DMS79 (cell line): ENCODE measurements at regions not wholly inside any gene's neighbourhood (a gene's known extent, or its start where the extent isn't known, plus 50 kb on each side); places are given as distances from the start of the nearest gene placed in this dataset.

Source experiments
- DNase-seq: peaks from one replicate; lab custom pipeline; 2025; lab: John Stamatoyannopoulos, UW

DNA sequence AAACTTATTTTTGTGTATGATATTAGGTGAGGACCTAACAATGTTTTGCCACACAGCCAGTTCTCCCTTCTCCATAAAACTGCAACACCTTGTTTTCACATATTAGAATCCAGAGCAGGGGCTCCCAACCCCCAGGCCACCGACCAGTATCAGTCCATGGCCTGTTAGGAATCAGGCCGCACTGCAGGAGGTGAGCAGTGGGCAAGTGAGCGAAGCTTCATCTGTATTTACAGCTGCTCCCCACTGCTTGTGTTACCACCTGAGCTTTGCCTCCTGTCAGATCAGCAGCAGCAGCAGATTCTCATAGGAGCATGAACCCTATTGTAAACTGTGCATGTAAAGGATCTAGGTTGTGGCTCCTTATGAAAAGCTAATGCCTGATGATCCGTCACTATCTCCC, 185.9 kb upstream of the NSMCE3 start:
- DNase-seq, result no peak

DNA sequence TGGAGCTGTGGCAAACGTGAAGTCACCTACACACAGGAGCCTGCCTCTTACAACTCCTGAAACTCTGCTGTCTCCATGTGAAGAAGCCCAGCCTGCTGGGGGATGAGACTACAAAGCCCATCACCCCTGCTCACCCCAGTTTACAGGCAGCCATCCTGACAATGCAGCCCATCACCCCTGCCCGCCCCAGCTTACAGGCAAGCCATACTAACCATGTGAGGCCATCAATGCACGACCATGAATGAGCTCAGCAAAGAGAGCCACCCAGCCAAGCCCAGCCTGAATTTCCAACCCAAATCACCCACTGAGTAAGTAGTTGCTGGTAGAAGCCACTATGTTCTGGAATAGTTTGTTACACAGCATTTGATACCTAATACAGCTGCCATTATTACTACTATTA, 185.4 kb upstream of the NSMCE3 start:
- DNase-seq, result no peak

DNA sequence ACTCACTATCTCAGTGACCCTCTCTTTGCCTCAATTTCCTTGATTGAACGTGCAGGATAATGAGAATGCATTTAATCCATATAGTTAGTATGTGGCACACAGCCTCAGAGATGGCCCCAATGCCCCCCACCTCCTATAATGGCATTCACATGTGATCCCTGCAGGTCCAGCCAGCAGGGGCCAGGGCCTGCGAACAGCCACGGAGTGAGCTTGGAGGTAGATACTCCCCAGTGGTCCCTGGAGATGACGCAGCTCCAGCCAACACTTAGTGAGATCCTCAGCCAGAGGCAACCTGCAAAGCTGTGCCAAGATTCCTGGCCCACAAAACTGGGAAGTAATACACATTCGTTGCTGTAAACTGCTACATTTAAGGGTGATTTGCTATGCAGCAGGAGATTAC, 184.9 kb upstream of the NSMCE3 start:
- DNase-seq, result no peak

DNA sequence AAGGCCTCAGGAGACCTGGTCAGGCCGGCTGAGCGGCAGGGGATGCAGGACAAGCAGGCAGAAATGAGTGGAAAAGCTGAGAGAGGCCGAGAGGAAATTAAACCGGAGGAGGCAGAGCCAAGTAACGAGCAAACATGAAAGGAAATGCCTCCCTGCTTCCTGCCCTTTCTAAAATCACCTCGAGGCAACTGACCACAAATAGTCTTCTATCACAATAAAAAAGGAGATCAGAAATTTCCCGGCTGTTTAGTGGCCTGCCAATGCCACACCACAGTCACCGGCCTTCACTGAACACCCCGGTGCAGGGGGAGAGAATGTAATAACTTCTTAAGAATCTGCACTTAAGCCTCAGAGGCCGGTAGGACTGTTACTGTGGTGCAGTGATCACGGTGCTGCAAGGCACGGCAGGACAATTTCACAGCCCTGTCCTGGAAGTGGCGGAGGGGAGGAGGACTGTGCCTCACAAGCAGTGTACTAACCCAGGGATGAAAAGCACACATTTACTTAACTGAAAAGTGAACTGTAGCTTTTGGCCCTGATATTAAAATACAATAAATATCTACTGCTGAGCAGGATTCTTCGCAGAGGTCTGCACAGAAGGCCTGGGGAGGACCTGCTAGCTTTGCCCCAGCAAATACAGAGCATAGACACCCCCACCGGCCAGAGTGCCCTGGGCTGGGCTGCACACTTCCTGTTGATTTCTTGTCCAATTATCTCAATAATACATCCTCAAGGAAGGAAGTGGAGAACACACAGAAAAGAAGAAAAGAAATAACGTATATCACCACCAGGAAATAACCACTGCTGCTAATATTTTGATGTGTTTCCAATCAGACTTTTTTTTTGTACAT, 183.5 kb upstream of the NSMCE3 start:
- DNase-seq, result no peak

DNA sequence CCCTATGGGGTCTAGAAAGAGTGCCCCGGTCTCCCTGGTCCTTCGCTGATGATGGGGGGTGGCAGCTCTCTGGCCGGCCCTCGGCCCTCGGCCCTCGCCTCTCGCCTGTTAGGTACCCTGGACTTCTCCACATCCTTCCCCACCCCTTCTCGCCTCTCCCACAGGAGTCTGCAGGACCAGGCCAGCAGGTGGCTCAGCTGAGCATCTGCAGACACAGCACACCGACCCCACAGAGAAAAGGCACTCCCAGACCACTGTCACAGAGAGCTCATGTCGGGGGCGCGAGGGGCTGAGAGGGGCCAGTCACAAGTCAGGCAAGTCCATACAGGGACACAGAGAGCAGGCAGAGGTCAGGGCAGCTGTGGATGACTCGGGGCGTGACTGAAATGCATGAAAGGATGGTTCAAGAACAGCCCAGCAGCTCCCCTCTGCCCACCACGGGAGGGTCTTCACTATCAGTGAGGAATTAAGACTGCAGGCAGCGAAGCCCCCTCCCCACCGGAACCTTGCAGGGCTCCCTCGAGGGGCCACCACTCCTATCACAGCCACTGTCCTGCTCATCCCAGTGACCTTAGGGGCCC, 181.7 kb upstream of the NSMCE3 start:
- no peak for DNase-seq

DNA sequence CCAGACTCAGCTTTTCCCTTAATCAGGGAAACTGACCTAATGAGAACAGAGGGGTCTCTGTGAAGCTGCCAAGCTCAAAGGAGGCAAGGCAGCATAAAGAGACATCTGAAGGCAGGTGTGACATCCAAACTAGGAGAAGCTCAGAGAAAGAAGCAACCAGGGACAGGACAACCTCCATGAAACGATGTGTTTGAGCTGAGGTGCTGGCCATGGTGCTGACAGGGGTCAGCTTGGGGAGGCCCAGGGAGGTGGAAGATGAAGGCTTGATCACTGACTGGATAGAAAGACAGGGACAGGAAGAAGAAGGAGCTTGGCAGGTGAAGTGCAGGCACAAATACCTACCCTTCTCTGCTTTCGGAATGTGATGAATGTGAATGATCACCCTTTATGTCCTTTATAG, 179.5 kb upstream of the NSMCE3 start:
- no peak for DNase-seq

DNA sequence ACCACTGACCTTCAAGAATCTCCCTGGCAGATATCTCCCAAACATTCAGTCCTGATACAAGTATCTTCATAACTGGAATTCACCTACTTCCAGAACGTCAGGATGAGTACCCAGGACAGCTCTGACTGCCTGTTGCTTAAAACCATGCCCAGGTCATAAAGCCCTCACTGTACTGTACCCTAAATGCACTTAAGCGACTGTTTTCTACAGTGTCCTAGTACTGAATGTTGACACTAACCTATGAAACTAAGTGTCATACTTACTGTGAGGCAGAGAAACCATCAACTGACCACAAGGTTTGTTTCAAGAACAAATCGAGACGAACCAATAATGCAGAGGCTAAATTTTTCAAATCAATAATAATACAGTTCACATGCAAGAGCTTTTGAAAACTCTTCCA, 178.7 kb upstream of the NSMCE3 start:
- DNase-seq, result no peak

DNA sequence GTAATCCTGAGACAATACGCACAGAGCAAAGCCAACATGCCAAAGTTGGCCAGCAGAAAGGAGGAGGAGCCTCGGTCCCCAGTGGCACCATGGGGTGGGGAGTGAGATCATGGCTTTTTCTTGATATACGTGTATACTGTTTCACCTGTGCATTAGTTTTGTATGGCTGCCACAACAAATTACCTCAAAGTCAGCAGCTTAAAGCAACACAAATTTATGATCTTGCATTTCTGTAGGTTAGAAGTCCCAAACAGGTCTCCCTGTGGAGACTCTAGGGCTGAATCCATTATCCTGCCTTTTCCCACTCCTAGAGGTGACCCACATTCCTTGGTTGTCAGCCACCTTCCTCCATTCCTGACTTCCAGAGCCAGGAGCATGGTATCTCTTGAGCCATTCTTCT, 176.9 kb upstream of the NSMCE3 start:
- no peak for DNase-seq

DNA sequence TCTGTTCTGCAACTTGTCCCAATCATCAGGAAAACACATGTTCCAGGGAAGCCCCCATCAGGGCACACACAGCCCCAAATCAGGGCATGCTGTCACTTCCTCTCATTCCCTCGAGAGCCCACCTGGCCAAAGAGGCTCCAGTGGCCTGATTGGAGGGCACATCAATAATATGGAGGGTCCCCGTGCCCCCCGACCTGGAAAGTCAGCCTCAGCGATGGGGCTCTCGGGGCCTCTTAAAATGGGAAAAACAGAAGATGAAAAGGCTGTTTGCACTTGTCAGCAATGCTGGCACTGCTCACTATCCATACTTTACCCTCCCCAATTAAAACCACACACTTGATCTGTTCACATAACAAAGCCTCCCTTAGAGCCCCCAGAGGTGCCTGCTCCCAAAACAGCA, 172.9 kb upstream of the NSMCE3 start:
- DNase-seq, result no peak

DNA sequence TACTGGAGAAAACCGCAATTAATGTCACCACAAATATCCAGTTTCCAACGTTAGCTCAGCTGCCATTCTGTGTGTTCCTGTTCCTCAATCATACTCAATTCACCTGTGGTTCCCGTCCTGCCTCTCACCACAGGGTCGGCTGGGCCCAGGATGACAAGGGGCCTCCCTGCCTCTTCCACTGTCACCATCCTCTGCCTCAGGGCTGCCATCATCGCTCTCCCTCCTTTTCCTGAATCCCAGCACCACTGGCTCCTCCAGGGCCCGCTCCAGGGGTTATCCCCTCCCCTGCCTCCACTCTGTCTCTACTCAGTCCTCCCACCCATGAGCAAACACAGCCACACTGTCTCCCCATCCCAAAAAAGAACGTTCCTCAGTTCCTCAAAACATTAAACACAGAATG, 170.9 kb upstream of the NSMCE3 start:
- DNase-seq, result no peak

DNA sequence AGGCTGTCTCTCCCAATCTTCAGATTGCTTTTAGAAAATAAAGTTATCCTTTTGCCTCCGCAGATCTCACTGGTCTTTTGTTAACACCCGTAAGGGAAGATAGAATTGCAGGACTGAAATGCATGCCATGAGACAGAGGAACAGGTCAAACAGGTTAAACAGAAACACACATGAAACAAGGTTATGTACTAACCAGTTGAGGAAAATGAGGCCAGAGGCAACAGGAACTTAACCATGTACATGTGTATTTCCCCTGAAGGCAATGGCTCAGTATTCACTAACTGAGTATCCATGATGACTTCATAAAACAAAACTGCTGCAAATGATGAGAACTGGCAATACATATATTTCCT, 169.1 kb upstream of the NSMCE3 start:
- no peak for DNase-seq

DNA sequence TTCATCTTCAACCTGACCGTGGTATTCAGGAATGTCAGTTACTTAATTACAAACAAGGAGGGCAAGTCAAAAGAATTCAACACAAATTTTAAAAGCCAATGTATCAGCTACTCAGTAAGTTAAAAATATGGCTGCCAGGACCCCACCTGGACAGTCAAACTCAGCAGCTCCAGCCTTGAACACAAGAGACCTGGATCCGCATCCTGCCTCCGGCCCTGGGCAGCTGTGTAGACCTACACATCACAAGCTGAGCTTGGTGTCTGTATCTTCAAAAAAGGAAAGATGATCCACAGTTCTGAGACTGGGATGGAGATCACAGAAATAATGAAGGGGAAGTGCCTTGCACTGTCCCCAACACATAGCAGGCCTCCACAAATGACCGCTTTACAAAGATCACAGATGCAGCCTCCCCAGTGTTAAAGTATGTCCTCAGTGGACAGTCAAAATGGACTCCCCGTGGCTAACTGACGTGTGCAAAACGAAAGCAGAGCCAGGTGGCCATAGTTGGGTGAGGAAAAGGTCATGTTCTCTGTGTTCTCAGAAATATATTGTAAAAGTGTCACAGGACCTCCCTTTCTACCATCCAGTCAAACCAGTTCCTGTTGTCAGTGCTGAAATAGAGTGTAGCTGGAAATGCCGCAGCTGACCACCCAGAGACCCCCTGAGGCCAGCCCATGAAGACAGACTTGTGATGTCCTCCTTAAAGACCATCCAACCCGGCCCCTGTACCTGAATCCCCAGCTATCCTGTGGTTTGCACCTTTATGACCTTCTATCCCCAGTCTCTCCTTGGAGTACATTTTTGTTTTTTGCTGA, 168.5 kb upstream of the NSMCE3 start:
- DNase-seq, result no peak

DNA sequence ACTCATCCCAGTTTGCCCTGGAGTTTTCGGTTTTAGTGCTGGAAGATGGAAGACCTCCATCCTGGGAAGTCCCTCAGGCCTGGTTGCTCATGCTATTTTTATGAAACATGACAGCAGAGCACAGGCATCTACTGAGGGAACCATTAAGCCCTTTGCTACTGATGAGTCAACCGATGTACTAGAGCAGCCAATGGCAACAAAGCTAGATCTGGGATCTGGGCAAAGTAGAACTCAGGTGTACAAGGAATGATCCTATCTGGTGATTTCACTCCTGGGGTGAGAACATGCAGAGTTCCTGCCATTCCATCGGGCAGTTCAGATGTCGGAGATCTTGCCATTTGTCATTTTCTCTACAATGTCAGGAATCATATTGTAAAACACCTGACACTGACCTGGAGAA, 166.2 kb upstream of the NSMCE3 start:
- no peak for DNase-seq

DNA sequence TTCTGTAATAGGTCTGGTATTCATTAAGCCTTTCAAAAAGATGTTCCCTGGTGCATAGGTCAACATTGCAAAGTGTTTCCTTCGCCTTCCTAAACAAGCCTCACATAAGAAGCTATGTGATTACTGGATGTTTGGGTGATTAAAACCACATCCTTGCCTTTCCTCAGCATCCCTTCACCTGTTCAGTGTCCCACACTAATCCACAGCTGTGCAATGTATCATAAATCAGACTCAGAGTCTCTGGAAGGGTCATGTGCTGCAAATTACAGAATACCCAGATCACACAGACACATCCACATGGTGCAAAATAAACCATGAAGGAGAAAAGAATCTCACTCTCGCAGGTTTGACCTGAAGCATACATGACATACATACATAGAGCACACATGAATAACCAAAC, 164.7 kb upstream of the NSMCE3 start:
- DNase-seq, result no peak

DNA sequence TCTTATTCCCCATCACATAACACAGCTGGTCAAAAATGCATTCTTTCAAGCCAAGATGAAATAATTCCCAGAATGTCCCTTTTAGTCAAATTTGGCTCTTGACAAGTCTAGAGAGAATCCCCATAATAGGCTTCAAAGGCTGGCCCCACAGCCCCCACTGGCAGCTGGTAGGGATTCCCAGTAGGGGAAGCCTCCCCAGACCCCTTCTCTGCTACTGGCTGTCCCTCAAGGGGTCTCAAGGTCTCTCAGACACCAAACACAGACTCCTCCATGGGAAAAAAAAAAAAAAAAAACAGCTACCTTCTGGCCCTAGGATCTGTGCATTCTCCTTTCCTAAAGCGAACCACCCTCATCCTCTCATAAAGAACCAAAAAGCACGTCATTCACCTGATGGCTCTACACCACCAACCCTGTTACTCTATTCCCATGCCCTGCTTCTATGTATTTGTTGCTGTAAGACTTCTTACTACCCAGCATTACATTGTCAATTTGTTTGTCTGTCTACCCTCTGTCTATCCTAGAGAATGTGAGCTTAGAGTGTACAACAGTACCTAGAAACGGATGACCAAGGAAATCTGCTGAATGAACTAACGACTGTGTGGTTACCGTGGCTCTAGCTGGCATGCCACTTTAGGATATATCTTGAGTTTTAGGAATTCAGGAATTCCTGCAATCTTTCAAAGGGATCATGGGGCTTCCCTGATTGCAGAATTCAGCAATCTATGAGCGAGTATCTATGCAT, 164.1 kb upstream of the NSMCE3 start:
- DNase-seq, result no peak

DNA sequence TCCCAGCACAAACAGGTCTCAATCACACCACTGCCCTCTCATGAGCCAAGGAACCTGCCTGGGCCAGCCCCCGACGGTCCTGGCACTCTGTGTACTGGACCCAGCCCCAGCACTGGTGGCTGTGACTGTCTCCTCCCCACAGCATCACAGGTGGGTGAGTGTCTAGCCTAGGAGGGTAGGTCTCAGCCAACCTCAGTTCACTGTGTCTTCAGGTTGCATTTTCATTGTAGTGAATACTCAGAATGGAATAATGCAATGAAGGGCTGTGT, 163.4 kb upstream of the NSMCE3 start:
- DNase-seq, result no peak

DNA sequence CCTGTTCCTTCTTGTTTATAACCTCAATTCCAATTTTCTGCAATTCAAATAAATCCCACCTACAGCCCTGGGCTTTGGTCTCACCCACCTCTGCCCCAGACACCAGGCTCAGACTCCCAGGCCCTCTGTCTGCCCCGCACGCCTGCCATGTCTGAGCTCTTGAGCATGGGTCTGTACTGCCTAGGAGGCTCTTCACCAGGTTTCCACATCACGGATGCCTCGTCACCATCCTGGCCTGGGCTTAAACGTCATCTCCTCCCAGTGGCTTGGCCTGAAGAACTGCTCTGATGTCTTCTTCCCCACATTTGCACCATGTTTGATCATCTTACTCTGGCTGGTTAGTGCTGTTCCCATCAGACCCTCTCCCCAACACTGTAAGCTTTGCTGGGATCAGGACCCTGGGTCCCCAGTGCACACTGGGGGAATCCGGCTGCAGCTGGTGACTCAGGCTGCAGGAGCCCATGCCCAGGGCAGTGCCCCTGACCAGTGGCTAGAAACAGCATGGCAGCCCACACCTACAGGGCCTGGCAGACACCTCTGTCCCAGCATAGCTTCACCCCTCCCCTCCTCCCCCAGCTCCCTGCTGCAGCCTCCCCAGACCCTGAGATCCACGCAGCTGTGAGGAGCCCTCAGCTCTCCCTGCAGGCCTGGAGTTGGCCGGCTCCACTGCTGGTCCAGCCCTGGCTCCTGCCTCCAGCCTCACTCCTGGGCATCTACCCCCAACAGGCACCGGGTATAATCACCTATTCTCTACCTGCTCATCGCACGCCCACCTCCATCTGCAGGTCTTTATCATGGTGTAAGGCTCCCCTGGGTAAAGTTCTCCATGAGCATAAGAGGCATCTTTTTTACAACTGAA, 162.8 kb upstream of the NSMCE3 start:
- DNase-seq, result no peak

DNA sequence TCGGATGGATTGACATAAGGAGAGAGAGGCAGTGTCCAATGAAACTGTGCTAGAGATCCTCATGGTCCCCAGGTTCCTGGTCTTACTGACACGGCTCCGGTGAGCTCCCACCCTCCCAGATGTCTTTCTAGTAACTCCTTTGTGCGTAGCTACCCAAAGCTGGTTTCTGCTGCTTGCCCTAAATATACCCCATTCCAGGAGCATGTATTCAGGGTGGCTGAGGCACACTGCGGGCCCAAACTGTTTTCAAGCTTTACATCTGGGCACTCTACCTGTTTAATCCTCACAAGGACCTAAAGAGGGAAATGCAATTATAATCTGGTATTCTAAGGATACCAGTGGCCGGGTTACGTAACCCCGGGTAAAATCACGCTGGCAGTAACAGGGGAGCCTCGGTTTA, 161.2 kb upstream of the NSMCE3 start:
- no peak for DNase-seq

DNA sequence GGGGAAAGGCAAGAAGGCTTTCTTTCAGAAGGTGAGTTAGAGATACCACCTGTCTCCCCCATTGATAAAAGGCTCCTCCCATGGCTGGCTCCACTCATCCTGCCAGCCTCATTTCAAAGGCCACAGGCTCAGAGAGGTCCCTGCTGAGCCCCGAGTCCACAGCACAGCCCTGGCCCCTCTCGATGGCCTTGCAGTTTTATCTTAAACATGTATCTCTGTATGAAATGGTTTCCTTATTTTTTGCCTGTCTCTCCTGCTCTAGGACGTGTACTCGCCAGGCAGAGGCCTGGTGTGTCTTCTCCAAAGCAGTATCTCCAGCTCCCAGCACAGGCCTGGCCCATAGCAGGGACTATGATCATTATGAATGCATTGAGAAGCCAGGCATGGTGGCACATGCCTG, 160.5 kb upstream of the NSMCE3 start:
- DNase-seq, result no peak

DNA sequence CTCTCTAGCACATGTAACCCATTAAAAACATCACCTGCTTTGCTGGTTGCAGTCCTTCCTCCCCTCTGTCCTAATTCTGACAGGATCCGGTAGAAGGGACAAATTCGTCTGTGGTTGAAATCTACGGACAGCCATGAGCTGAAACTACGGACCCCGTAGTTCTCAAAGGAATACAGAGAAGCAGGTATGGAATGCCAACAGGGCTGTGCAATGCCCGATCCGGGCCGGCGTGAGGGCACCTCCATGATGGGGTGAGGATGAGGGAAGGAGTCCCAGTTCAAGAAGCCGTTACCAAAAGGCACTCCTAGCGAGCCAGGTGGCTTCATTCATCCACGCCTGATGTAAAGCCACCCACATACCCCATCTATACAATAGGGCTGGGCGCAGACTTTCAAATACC, 160.0 kb upstream of the NSMCE3 start:
- DNase-seq, result no peak

DNA sequence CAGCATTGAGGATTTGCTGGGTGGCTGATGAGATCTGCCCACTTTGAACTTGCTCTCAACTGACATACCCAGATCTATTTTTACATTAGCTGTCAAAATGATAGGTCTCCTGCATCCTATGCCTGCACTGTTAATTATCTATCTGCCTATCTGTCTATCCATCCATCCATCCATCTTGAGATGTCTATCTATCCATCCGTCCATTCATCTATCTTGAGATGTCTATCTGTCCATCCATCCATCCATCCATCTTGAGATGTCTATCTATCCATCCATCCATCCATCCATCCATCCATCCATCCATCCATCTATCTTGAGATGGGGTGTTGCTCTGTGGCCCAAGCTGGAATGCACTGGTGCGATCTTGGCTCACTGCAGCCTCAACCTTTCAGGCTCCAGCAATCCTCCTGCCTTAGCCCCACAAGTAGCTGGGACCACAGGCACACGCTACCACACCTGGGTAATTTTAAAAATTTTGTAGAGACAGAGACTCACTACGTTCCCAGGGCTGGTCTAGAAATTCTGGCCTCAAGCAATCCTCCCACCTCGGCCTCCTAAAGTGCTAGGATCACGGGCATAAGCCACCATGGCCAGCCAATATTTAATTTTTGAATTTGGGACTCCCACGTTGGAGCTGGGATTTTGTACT, 159.4 kb upstream of the NSMCE3 start:
- no peak for DNase-seq
